ENCODE measurements at regions not wholly inside any gene's neighbourhood (a gene's known extent, or its start where the extent isn't known, plus 50 kb on each side); places are given as distances from the start of the nearest gene placed in this dataset.

GRCh38 chr3:30141927-30142326, 464.5 kb upstream of the TGFBR2 start:
- intact Hi-C loops (cut with micrococcal nuclease) = no loop called here

DNA sequence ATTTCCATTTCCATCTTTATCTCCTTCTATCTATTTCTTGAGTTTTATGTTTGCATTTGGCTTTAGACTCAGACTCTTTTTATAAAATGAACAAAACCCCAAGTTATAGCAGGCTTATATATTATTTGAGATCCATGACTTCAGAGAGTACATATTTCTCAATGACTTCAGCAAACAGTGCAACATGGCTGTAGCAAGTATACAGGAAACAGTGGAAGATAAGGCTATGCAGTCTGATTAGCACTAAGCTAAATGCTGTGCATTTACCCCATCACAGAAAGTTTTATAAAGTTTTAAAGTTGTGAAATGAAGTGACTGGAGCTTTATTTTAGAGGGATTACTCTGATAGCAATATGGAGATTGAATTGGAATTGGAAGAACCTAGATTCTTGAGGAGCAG, 463.5 kb upstream of the TGFBR2 start:
- ATAC-seq (no peak), DNase-seq (no peak)
- CTCF ChIA-PET = interaction anchor here (1.1 to 1.4 kb wide), 2 partner anchors 56 to 100 kb away, joined by 3 to 5 read pairs; no protein-coding TSS in a partner anchor
- POLR2A ChIA-PET = no interaction called here
- no peaks in the 10 kb centered on the region for H3K36me3 Mint-ChIP-seq (ENCODE audit: low read depth)
- no peak overlapping the region for H3K27ac Mint-ChIP-seq
- H3K4me1 Mint-ChIP-seq (ENCODE audit: low read depth) = no peaks in the 10 kb centered on the region
- no peaks in the 10 kb centered on the region for H3K27me3 Mint-ChIP-seq
- no peak overlapping the region for H3K4me3 Mint-ChIP-seq
- H3K9me3 Mint-ChIP-seq = no peaks in the 10 kb centered on the region
- intact Hi-C loops (cut with micrococcal nuclease) = no loop called here
- TF ChIP-seq, protein P1, sequence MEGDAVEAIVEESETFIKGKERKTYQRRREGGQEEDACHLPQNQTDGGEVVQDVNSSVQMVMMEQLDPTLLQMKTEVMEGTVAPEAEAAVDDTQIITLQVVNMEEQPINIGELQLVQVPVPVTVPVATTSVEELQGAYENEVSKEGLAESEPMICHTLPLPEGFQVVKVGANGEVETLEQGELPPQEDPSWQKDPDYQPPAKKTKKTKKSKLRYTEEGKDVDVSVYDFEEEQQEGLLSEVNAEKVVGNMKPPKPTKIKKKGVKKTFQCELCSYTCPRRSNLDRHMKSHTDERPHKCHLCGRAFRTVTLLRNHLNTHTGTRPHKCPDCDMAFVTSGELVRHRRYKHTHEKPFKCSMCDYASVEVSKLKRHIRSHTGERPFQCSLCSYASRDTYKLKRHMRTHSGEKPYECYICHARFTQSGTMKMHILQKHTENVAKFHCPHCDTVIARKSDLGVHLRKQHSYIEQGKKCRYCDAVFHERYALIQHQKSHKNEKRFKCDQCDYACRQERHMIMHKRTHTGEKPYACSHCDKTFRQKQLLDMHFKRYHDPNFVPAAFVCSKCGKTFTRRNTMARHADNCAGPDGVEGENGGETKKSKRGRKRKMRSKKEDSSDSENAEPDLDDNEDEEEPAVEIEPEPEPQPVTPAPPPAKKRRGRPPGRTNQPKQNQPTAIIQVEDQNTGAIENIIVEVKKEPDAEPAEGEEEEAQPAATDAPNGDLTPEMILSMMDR (IDR thresholded peaks at IDR 0.05) = no peak

More at GRCh38 chr3:30141927-30142326, 464.5 kb upstream of the TGFBR2 start:
- DNase-seq = no peak
- ChIA-PET POLR2A (no interaction called here), CTCF (interaction anchor here (1.4 kb wide), 1 partner anchor 99 kb away, joined by 5 read pairs; no protein-coding TSS in a partner anchor)
- no peaks in the 10 kb centered on the region for H3K27me3 Mint-ChIP-seq
- no peak overlapping the region for H3K4me3 Mint-ChIP-seq
- no peak for ATAC-seq
- no peak overlapping the region for H3K27ac Mint-ChIP-seq
- H3K9me3 Mint-ChIP-seq = no peaks in the 10 kb centered on the region
- TF ChIP-seq, protein P1 (IDR thresholded peaks at IDR 0.05) = no peak
- H3K36me3 Mint-ChIP-seq (ENCODE audit: low read depth) = no peaks in the 10 kb centered on the region
- H3K4me1 Mint-ChIP-seq (ENCODE audit: low read depth) = no peaks in the 10 kb centered on the region

GRCh38 chr3:30145281-30145680, 461.1 kb upstream of the TGFBR2 start:
- H3K9me3 Mint-ChIP-seq = no peaks in the 10 kb centered on the region
- ChIA-PET POLR2A (no interaction called here), CTCF (interaction anchor here (1.1 kb wide), 1 partner anchor 10 kb away, joined by 5 read pairs; no protein-coding TSS in a partner anchor)
- ATAC-seq (no peak), DNase-seq (no peak)
- H3K36me3 Mint-ChIP-seq (ENCODE audit: low read depth) = no peaks in the 10 kb centered on the region
- TF ChIP-seq, protein P1 (IDR thresholded peaks at IDR 0.05) = no peak
- H3K27ac Mint-ChIP-seq = no peak overlapping the region
- no peak overlapping the region for H3K4me3 Mint-ChIP-seq
- H3K27me3 Mint-ChIP-seq = no peaks in the 10 kb centered on the region
- intact Hi-C loops (cut with micrococcal nuclease) = no loop called here
- H3K4me1 Mint-ChIP-seq (ENCODE audit: low read depth) = no peaks in the 10 kb centered on the region

DNA sequence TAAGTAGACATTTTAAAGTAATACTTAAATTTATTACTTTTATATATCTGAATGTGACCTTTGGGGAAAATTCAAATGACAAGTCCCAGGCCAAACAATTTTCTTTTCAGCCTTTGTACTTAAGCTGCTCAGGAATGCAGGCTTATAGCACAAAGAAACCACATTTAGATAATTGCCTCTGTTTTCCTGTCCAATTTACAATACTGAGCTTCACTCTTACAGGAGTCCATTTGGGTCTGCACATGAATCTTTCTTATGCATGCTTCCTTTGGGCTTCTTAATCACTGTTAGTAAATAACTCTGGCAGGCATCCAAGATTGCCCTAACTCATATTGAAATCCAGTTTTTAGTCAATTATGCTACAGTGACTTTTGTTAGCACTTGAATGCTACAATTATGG, 459.4 kb upstream of the TGFBR2 start:
- Mint-ChIP-seq H3K9me3 (no peaks in the 10 kb centered on the region), H3K36me3 (ENCODE audit: low read depth) (no peaks in the 10 kb centered on the region), H3K27ac (no peak overlapping the region), H3K4me1 (ENCODE audit: low read depth) (no peaks in the 10 kb centered on the region), H3K27me3 (peaks cover 1% of the 10 kb centered on the region), H3K4me3 (no peak overlapping the region)
- CTCF ChIA-PET = no interaction called here
- DNase-seq (no peak), ATAC-seq (no peak)
- POLR2A ChIA-PET = no interaction called here
- TF ChIP-seq, protein P1 (IDR thresholded peaks at IDR 0.05) = no peak
- intact Hi-C loops (cut with micrococcal nuclease) = no loop called here

- intact Hi-C loops (cut with micrococcal nuclease) = no loop called here
- no peak overlapping the region for H3K4me3 Mint-ChIP-seq
- POLR2A ChIA-PET = no interaction called here
- CTCF ChIA-PET = no interaction called here
- peaks cover 1% of the 10 kb centered on the region for H3K27me3 Mint-ChIP-seq
- H3K36me3 Mint-ChIP-seq (ENCODE audit: low read depth) = no peaks in the 10 kb centered on the region
- no peak for DNase-seq
- no peak overlapping the region for H3K27ac Mint-ChIP-seq
- no peaks in the 10 kb centered on the region for H3K4me1 Mint-ChIP-seq (ENCODE audit: low read depth)
- no peaks in the 10 kb centered on the region for H3K9me3 Mint-ChIP-seq
- TF ChIP-seq, protein P1 (IDR thresholded peaks at IDR 0.05) = no peak
- ATAC-seq = no peak
These were observed 451.5 kb upstream of the TGFBR2 start for GRCh38 chr3:30154853-30155252.

Data from activated CD8-positive, alpha-beta T cell treated with anti-CD3 and anti-CD28 coated beads for 36 hours (primary cell).